ENCODE measurements at regions not wholly inside any gene's neighbourhood (a gene's known extent, or its start where the extent isn't known, plus 50 kb on each side); places are given as distances from the start of the nearest gene placed in this dataset.
"Not testable (repeated sequence)": the region's sequence is repeated elsewhere in the genome, so short reads cannot be mapped to it uniquely, and the experiment has no call there.

DNA sequence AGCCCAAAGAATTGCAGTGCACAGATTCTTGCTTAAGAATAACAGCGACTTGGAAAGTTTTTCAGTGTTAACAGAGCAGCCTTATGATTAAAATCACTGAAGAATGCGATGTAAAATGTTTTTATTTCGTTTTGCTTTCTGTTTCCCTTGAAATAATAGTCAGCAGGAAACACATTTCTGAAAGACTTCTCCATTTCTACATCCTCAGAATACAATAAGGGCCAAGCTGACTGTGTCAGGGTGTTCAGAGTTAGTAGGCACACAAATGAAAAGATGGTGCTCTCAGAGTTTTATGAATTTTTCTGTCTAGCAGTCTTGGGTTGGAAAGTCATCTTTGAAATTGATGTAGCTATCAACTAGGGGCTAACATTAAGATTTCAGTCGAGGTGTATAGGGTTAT lies 582.9 kb upstream of the RBFOX1 start:
- Histone ChIP-seq H3K4me2 (no peak overlapping the region), H3K27ac (ENCODE audit: low read depth) (no peak overlapping the region), H3K4me1 (ENCODE audit: insufficient read depth) (no peaks in the 10 kb centered on the region), H3F3A (replicated peaks; ENCODE audit: low read depth) (no peaks in the 10 kb centered on the region), H2AFZ (no peak overlapping the region), H3K79me2 (replicated peaks; ENCODE audit: insufficient read depth) (no peaks in the 10 kb centered on the region), H3K9me2 (ENCODE audit: insufficient read depth) (no peaks in the 10 kb centered on the region), H3K27me3 (ENCODE audit: insufficient read depth) (no peaks in the 10 kb centered on the region), H3K36me3 (ENCODE audit: insufficient read depth) (no peaks in the 10 kb centered on the region; the same call in 1 of the 2 replicates), H3K4me3 (no peak overlapping the region), H4K20me1 (replicated peaks; ENCODE audit: insufficient read depth) (no peaks in the 10 kb centered on the region)
- Mint-ChIP-seq H3K27ac (no peak overlapping the region), H3K27me3 (ENCODE audit: insufficient read depth, low read depth, poor library complexity) (peaks cover 2% of the 10 kb centered on the region), H3K4me1 (no peaks in the 10 kb centered on the region), H3K36me3 (ENCODE audit: low read depth) (peaks cover under 1% of the 10 kb centered on the region; the same call in 1 of the 3 replicates), H3K4me3 (no peak overlapping the region), H3K9me3 (peaks cover 61% of the 10 kb centered on the region; the same call in 2 of the 3 replicates)
- DNase-seq (ENCODE audit: low spot score) (no peak), ATAC-seq (no peak)
- TF ChIP-seq ZNF331 (CRISPR knock-in tag; IDR thresholded peaks at IDR 0.05; ENCODE audit: low read depth), result no peak
- TF ChIP-seq, protein P1, sequence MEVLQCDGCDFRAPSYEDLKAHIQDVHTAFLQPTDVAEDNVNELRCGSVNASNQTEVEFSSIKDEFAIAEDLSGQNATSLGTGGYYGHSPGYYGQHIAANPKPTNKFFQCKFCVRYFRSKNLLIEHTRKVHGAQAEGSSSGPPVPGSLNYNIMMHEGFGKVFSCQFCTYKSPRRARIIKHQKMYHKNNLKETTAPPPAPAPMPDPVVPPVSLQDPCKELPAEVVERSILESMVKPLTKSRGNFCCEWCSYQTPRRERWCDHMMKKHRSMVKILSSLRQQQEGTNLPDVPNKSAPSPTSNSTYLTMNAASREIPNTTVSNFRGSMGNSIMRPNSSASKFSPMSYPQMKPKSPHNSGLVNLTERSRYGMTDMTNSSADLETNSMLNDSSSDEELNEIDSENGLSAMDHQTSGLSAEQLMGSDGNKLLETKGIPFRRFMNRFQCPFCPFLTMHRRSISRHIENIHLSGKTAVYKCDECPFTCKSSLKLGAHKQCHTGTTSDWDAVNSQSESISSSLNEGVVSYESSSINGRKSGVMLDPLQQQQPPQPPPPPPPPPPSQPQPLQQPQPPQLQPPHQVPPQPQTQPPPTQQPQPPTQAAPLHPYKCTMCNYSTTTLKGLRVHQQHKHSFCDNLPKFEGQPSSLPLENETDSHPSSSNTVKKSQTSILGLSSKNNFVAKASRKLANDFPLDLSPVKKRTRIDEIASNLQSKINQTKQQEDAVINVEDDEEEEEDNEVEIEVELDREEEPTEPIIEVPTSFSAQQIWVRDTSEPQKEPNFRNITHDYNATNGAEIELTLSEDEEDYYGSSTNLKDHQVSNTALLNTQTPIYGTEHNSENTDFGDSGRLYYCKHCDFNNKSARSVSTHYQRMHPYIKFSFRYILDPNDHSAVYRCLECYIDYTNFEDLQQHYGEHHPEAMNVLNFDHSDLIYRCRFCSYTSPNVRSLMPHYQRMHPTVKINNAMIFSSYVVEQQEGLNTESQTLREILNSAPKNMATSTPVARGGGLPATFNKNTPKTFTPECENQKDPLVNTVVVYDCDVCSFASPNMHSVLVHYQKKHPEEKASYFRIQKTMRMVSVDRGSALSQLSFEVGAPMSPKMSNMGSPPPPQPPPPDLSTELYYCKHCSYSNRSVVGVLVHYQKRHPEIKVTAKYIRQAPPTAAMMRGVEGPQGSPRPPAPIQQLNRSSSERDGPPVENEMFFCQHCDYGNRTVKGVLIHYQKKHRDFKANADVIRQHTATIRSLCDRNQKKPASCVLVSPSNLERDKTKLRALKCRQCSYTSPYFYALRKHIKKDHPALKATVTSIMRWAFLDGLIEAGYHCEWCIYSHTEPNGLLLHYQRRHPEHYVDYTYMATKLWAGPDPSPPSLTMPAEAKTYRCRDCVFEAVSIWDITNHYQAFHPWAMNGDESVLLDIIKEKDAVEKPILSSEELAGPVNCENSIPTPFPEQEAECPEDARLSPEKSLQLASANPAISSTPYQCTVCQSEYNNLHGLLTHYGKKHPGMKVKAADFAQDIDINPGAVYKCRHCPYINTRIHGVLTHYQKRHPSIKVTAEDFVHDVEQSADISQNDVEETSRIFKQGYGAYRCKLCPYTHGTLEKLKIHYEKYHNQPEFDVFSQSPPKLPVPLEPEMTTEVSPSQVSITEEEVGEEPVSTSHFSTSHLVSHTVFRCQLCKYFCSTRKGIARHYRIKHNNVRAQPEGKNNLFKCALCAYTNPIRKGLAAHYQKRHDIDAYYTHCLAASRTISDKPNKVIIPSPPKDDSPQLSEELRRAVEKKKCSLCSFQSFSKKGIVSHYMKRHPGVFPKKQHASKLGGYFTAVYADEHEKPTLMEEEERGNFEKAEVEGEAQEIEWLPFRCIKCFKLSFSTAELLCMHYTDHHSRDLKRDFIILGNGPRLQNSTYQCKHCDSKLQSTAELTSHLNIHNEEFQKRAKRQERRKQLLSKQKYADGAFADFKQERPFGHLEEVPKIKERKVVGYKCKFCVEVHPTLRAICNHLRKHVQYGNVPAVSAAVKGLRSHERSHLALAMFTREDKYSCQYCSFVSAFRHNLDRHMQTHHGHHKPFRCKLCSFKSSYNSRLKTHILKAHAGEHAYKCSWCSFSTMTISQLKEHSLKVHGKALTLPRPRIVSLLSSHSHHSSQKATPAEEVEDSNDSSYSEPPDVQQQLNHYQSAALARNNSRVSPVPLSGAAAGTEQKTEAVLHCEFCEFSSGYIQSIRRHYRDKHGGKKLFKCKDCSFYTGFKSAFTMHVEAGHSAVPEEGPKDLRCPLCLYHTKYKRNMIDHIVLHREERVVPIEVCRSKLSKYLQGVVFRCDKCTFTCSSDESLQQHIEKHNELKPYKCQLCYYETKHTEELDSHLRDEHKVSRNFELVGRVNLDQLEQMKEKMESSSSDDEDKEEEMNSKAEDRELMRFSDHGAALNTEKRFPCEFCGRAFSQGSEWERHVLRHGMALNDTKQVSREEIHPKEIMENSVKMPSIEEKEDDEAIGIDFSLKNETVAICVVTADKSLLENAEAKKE (CRISPR knock-in tag; IDR thresholded peaks at IDR 0.05), result no peak
- TF ChIP-seq, protein P2, sequence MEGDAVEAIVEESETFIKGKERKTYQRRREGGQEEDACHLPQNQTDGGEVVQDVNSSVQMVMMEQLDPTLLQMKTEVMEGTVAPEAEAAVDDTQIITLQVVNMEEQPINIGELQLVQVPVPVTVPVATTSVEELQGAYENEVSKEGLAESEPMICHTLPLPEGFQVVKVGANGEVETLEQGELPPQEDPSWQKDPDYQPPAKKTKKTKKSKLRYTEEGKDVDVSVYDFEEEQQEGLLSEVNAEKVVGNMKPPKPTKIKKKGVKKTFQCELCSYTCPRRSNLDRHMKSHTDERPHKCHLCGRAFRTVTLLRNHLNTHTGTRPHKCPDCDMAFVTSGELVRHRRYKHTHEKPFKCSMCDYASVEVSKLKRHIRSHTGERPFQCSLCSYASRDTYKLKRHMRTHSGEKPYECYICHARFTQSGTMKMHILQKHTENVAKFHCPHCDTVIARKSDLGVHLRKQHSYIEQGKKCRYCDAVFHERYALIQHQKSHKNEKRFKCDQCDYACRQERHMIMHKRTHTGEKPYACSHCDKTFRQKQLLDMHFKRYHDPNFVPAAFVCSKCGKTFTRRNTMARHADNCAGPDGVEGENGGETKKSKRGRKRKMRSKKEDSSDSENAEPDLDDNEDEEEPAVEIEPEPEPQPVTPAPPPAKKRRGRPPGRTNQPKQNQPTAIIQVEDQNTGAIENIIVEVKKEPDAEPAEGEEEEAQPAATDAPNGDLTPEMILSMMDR (conservative IDR thresholded peaks at IDR 0.05; ENCODE audit: low read depth in 2 of 2), result no peak
- TF ChIP-seq, protein P3, sequence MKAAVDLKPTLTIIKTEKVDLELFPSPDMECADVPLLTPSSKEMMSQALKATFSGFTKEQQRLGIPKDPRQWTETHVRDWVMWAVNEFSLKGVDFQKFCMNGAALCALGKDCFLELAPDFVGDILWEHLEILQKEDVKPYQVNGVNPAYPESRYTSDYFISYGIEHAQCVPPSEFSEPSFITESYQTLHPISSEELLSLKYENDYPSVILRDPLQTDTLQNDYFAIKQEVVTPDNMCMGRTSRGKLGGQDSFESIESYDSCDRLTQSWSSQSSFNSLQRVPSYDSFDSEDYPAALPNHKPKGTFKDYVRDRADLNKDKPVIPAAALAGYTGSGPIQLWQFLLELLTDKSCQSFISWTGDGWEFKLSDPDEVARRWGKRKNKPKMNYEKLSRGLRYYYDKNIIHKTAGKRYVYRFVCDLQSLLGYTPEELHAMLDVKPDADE (IDR thresholded peaks at IDR 0.05), result no peak

DNA sequence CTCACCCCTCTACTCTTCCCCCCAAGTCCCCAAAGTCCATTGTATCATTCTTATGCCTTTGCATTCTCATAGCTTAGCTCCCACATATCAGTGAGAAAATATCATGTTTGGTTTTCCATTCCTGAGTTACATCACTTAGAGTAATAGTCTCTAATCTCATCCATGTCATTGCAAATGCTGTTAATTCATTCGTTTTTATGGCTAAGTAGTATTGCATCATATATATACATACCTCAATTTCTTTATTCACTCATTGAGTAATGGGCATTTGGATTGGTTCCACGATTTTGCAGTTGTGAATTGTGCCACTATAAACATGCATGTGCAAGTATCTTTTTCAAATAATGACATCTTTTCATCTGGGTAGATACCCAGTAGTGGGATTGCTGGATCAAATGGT lies 596.3 kb upstream of the RBFOX1 start:
- not testable (repeated sequence) for H3K4me2 ChIP-seq, H3K27ac Mint-ChIP-seq

More for the DNA sequence above, 596.3 kb upstream of the RBFOX1 start:
- not testable (repeated sequence) for H3K79me2 ChIP-seq (replicated peaks; ENCODE audit: insufficient read depth); H4K20me1 ChIP-seq (replicated peaks; ENCODE audit: insufficient read depth); H3K4me3 Mint-ChIP-seq; H3K36me3 Mint-ChIP-seq (ENCODE audit: low read depth); H2AFZ ChIP-seq; H3K4me1 Mint-ChIP-seq; H3K36me3 ChIP-seq (ENCODE audit: insufficient read depth); H3K9me2 ChIP-seq (ENCODE audit: insufficient read depth); H3K27ac ChIP-seq (ENCODE audit: low read depth); H3F3A ChIP-seq (replicated peaks; ENCODE audit: low read depth); H3K4me1 ChIP-seq (ENCODE audit: insufficient read depth); DNase-seq (ENCODE audit: low spot score); ATAC-seq; H3K27me3 Mint-ChIP-seq (ENCODE audit: insufficient read depth, low read depth, poor library complexity); H3K4me3 ChIP-seq; H3K27me3 ChIP-seq (ENCODE audit: insufficient read depth)
- H3K9me3 Mint-ChIP-seq, result peaks cover 66% of the 10 kb centered on the region
